ENCODE measurements at regions not wholly inside any gene's neighbourhood (a gene's known extent, or its start where the extent isn't known, plus 50 kb on each side); places are given as distances from the start of the nearest gene placed in this dataset.

GRCh38 chr3:188088948-188089685 lies 64.8 kb upstream of the LPP start:
- TF ChIP-seq CTCF (IDR thresholded peaks at IDR 0.05): no peak

GRCh38 chr3:188090620-188091309 lies 63.2 kb upstream of the LPP start:
- H3K27ac ChIP-seq: no peak overlapping the region
- TF ChIP-seq CTCF (IDR thresholded peaks at IDR 0.05): no peak
- H3K9me3 ChIP-seq: no peaks in the 10 kb centered on the region
- no peaks in the 10 kb centered on the region for H3K36me3 ChIP-seq
- DNase-seq (ENCODE audit: low spot score in 2 of 2): no peak
- intact Hi-C loops (cut with DNase I): no loop called here
- no peaks in the 10 kb centered on the region for H3K4me1 ChIP-seq
- H3K27me3 ChIP-seq: no peaks in the 10 kb centered on the region
- H3K4me3 ChIP-seq: no peak overlapping the region

More at GRCh38 chr3:188088948-188089685, 64.8 kb upstream of the LPP start:
- no peaks in the 10 kb centered on the region for H3K27me3 ChIP-seq
- no peak overlapping the region for H3K27ac ChIP-seq
- intact Hi-C loops (cut with DNase I): no loop called here
- no peaks in the 10 kb centered on the region for H3K36me3 ChIP-seq
- H3K4me1 ChIP-seq: no peaks in the 10 kb centered on the region
- H3K4me3 ChIP-seq: no peak overlapping the region
- H3K9me3 ChIP-seq: no peaks in the 10 kb centered on the region
- no peak for DNase-seq (ENCODE audit: low spot score in 2 of 2)

GRCh38 chr3:188091746-188092145 lies 62.2 kb upstream of the LPP start:
- Histone ChIP-seq H3K9me3 (no peaks in the 10 kb centered on the region), H3K27ac (no peak overlapping the region), H3K4me3 (no peak overlapping the region), H3K27me3 (no peaks in the 10 kb centered on the region), H3K36me3 (no peaks in the 10 kb centered on the region), H3K4me1 (no peaks in the 10 kb centered on the region)
- DNase-seq (ENCODE audit: low spot score in 2 of 2): no peak
- intact Hi-C loops (cut with DNase I): no loop called here
- TF ChIP-seq CTCF (IDR thresholded peaks at IDR 0.05): no peak

- Histone ChIP-seq H3K4me3 (no peak overlapping the region), H3K27ac (no peak overlapping the region), H3K27me3 (no peaks in the 10 kb centered on the region), H3K4me1 (no peaks in the 10 kb centered on the region), H3K36me3 (no peaks in the 10 kb centered on the region), H3K9me3 (no peaks in the 10 kb centered on the region)
- intact Hi-C loops (cut with DNase I): no loop called here
- TF ChIP-seq CTCF (IDR thresholded peaks at IDR 0.05): no peak
- no peak for DNase-seq (ENCODE audit: low spot score in 2 of 2)
Observed at GRCh38 chr3:188092648-188093047, 61.3 kb upstream of the LPP start.

GRCh38 chr3:188095431-188095830 lies 58.5 kb upstream of the LPP start:
- H3K4me3 ChIP-seq: no peak overlapping the region
- no peaks in the 10 kb centered on the region for H3K4me1 ChIP-seq
- H3K27me3 ChIP-seq: no peaks in the 10 kb centered on the region
- H3K9me3 ChIP-seq: peaks cover 0 to 2% of the 10 kb centered on the region in 2 donors
- no peak for DNase-seq (ENCODE audit: low spot score in 2 of 2)
- no peak overlapping the region for H3K27ac ChIP-seq
- H3K36me3 ChIP-seq: no peaks in the 10 kb centered on the region
- intact Hi-C loops (cut with DNase I): no loop called here
- TF ChIP-seq CTCF (IDR thresholded peaks at IDR 0.05): no peak

All from ascending aorta (tissue), 2 donors.